GM12878 (cell line): ENCODE measurements at regions not wholly inside any gene's neighbourhood (a gene's known extent, or its start where the extent isn't known, plus 50 kb on each side); places are given as distances from the start of the nearest gene placed in this dataset.
A peak's percentile ranks its signal among the peaks of the same experiment; 100 is the strongest.

ENCODE experiments used
- ATAC-seq: fragments of 200-7000 bp; cut with Tn5 transposase; 3 replicates; pipeline ENCODE4 v1.9.1; 2020; ENCODE audit warnings: mild to moderate bottlenecking, moderate library complexity
- BruUV-seq: library from RNA; stranded (reverse); fragments of 400-500 nt; replicated peaks from 2 replicates; lab custom pipeline; 2021; lab: Mats Ljungman, UMichigan
- CTCF ChIA-PET: fragments of 300-600 bp; sonication (Branson Sonifier 250); formaldehyde crosslinking; extraction: SDS; loops from one replicate; lab custom pipeline; 2021; ENCODE audit warnings: inconsistent platforms; lab: Yijun Ruan, JAX
- POLR2A ChIA-PET: fragments of 350-600 bp; formaldehyde crosslinking; extraction: SDS; loops from one replicate; lab custom pipeline; 2021; ENCODE audit warnings: inconsistent platforms; lab: Charles Lee
- RAD21 ChIA-PET: fragments of 300-600 bp; sonication (Branson Sonifier 250); formaldehyde crosslinking; loops from one replicate; lab custom pipeline; 2023; ENCODE audit warnings: antibody characterized with exemption; ENCODE audit not compliant: unreplicated experiment; lab: Charles Lee
- SMC1A ChIA-PET: fragments of 300-600 bp; sonication (Branson Sonifier 250); formaldehyde crosslinking; loops from one replicate; lab custom pipeline; 2023; ENCODE audit not compliant: unreplicated experiment, uncharacterized antibody; lab: Charles Lee
- DNase-seq: peaks from one replicate; pipeline ENCODE4 v3.0.0-alpha.2; 2011; ENCODE audit warnings: low read depth, low spot score
- FAIRE-seq: peaks from 3 replicates; lab custom pipeline; 2011; peaks lifted over from hg19 to GRCh38; lab: Jason Lieb, UNC
- H2AFZ ChIP-seq: 2 replicates; pipeline ENCODE4 v1.6.0; 2011; ENCODE audit warnings: low read depth, low read length, control low read depth; ENCODE audit not compliant: control insufficient read depth
- H3K27ac ChIP-seq: 2 replicates; pipeline ENCODE4 v1.5.1; 2011; ENCODE audit warnings: control low read depth; ENCODE audit not compliant: control insufficient read depth, insufficient read depth
- H3K27me3 ChIP-seq, 2 experiments: replicated peaks in 1 of 2; 2 replicates each; pipeline versions ENCODE4 v1.6.0 to v1.6.1; 2011; ENCODE audit warnings: low read length in 1 of 2; ENCODE audit not compliant: control insufficient read depth in 2 of 2, insufficient read depth in 2 of 2
- H3K36me3 ChIP-seq, 2 experiments: 2 replicates each; pipeline ENCODE4 v1.5.1; 2011; ENCODE audit warnings: low read length in 1 of 2; ENCODE audit not compliant: control insufficient read depth in 2 of 2, insufficient read depth in 2 of 2
- H3K4me1 ChIP-seq: 2 replicates; pipeline ENCODE4 v1.6.1; 2011; ENCODE audit warnings: mild to moderate bottlenecking, low read length, moderate library complexity, mixed read lengths; ENCODE audit not compliant: control insufficient read depth, insufficient read depth
- H3K4me2 ChIP-seq: 2 replicates; pipeline ENCODE4 v1.6.0; 2011; ENCODE audit warnings: control low read depth; ENCODE audit not compliant: control insufficient read depth, insufficient read depth
- H3K4me3 ChIP-seq: fragments of 200-600 bp; sonication (generic); 2 replicates; pipeline ENCODE4 v1.5.1; 2016
- H3K79me2 ChIP-seq: 2 replicates; pipeline ENCODE4 v1.6.0; 2011; ENCODE audit warnings: low read length; ENCODE audit not compliant: control insufficient read depth, insufficient read depth
- H3K9ac ChIP-seq: 2 replicates; pipeline ENCODE4 v1.8.0; 2011; ENCODE audit warnings: low read length, control low read depth, mixed read lengths; ENCODE audit not compliant: control insufficient read depth, insufficient read depth
- H3K9me3 ChIP-seq: replicated peaks from 3 replicates; pipeline ENCODE4 v1.5.1; 2011; ENCODE audit warnings: mild to moderate bottlenecking, low read length; ENCODE audit not compliant: control insufficient read depth, insufficient read depth
- H4K20me1 ChIP-seq: 2 replicates; pipeline ENCODE4 v1.6.0; 2011; ENCODE audit not compliant: control insufficient read depth, insufficient read depth
- CREM ChIP-seq: IDR thresholded peaks from 2 replicates; pipeline ENCODE4 v1.6.1; 2014; ENCODE audit warnings: antibody characterized with exemption, low read depth
- JUNB ChIP-seq: IDR thresholded peaks from 2 replicates; pipeline ENCODE4 v1.6.1; 2016; ENCODE audit warnings: antibody characterized with exemption, mild to moderate bottlenecking
- PKNOX1 ChIP-seq: fragments of 450-650 bp; IDR thresholded peaks from 2 replicates; pipeline ENCODE4 v1.6.1; 2016; ENCODE audit warnings: mild to moderate bottlenecking
- ZNF24 ChIP-seq: fragments of 450-650 bp; IDR thresholded peaks from 2 replicates; pipeline ENCODE4 v1.6.1; 2017; ENCODE audit warnings: antibody characterized with exemption, mild to moderate bottlenecking
- WGBS: methylation state at CpG from one replicate; pipeline ENCODE4 v1.1.6; 2016; ENCODE audit warnings: low lambda C conversion rate; ENCODE audit not compliant: insufficient replicate concordance, insufficient coverage; ENCODE audit errors: missing lambda C conversion rate; 5-methylcytosine and 5-hydroxymethylcytosine counted together
- in situ Hi-C: fragments of 300-500 bp; cut with MboI; formaldehyde crosslinking; loops from 9 replicates; pipeline ENCODE4 v1.14.3; 2018; ENCODE audit warnings: mixed read lengths
- intact Hi-C: fragments of 100-400 bp; cut with micrococcal nuclease; formaldehyde crosslinking; loops from one replicate; pipeline ENCODE4 v1.14.2; 2022; ENCODE audit not compliant: unreplicated experiment
- TF ChIP-seq, protein P1 (sequence below): IDR thresholded peaks from 2 replicates; pipeline ENCODE4 v1.6.1; 2012; ENCODE audit warnings: low read length, inconsistent platforms

DNA sequence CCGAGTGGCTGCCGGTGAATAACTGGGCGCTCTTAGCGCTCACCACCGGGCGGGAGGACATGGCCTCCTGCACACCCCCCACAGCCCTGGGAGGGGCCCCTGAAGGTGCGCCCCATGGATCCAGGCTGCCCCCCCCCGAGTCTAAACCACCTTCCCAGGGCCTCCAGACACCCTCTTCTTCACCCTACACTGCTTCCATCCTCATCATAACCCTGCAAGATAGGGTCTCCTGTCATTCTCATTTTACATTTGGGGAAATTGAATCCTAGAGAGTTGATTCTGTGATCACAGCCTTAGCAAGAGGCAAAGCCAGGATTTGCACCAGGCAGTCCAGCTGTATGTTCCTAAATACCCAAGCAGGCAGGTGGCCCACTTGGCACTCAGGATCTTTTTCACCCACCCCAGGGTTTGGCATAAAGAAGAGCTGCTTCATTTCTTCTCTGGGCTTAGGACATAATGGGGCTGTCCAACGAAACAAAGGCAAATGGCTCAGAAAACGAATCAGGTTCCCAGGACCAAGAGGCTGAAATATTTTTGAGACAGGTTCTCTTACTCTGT lies 110.8 kb downstream of the PTPRS start:
- H3K27ac ChIP-seq = no peak overlapping the region
- no peaks in the 10 kb centered on the region for H4K20me1 ChIP-seq
- ChIA-PET RAD21 (no interaction called here), SMC1A (no interaction called here), CTCF (interaction anchor here (0.8 kb wide), 1 partner anchor 85 kb away, joined by 3 read pairs; no protein-coding TSS in a partner anchor), POLR2A (no interaction called here)
- no peaks in the 10 kb centered on the region for H3K79me2 ChIP-seq
- ATAC-seq (no peak), DNase-seq (no peak), FAIRE-seq (no peak)
- H3K9me3 ChIP-seq = no peaks in the 10 kb centered on the region
- no peak overlapping the region for H2AFZ ChIP-seq
- intact Hi-C loops = no loop called here
- no peaks in the 10 kb centered on the region for H3K36me3 ChIP-seq
- in situ Hi-C loops = no loop called here
- H3K4me1 ChIP-seq = no peaks in the 10 kb centered on the region
- 68% methylated on average over 9 of the region's 10 CpGs for WGBS
- H3K4me3 ChIP-seq = no peak overlapping the region
- no peak overlapping the region for H3K4me2 ChIP-seq
- no TSS peak for BruUV-seq
- H3K27me3 ChIP-seq = no peaks in the 10 kb centered on the region
- no peak overlapping the region for H3K9ac ChIP-seq
- TF ChIP-seq ZNF24 (no peak), JUNB (no peak)
- TF ChIP-seq, protein P1, sequence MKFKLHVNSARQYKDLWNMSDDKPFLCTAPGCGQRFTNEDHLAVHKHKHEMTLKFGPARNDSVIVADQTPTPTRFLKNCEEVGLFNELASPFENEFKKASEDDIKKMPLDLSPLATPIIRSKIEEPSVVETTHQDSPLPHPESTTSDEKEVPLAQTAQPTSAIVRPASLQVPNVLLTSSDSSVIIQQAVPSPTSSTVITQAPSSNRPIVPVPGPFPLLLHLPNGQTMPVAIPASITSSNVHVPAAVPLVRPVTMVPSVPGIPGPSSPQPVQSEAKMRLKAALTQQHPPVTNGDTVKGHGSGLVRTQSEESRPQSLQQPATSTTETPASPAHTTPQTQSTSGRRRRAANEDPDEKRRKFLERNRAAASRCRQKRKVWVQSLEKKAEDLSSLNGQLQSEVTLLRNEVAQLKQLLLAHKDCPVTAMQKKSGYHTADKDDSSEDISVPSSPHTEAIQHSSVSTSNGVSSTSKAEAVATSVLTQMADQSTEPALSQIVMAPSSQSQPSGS = no peak
- TF ChIP-seq, all 136 proteins: peak for 0

DNA sequence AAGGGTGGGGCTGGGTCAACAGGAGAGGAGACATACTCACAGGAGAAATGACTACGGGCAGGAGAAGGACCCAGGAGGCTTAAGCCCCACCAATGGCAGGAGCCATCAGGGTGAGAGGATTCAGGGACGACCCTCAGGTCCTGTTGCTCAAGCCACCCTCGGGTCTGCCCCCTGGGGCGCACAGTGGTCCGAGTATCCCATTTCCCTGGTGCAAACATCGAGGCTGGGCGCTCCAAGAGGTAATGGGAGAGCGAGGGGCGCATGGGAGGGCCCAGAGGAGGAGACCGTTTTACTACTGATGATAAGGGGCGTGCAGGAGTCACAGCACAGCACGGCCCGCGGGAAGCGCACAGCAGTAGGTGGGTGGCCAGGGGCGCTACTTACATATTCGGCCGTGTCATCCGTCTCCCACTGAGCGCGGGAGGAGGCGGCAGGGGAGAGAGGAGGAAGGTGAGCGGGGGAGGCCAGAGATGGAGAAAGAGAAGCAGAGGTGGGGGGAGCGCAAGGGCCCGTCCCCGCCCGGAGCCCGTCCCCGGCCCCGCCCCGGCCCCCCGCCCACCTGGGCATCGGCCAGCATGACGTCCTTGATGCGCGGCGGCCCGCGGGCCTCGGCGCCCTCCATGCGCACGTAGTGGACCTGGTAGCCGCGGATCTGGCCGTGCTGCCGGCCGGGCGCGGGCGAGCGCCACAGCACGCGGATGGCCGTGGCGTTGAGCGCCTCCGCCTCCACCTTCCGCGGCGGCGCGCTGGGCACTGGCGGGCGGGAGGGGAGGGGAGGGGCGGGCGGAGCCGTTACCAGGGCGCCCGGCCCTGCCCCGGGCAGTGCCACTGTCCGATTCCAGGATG lies 111.5 kb downstream of the PTPRS start:
- H3K79me2 ChIP-seq = no peaks in the 10 kb centered on the region
- ChIA-PET POLR2A (interaction anchor here (0.7 kb wide), 1 partner anchor 9 kb away, joined by 3 read pairs; no protein-coding TSS in a partner anchor), CTCF (interaction anchor here (0.8 kb wide), 1 partner anchor 85 kb away, joined by 3 read pairs; no protein-coding TSS in a partner anchor), SMC1A (no interaction called here), RAD21 (no interaction called here)
- no peak overlapping the region for H2AFZ ChIP-seq
- H3K27me3 ChIP-seq = no peaks in the 10 kb centered on the region
- BruUV-seq = no TSS peak
- no peak overlapping the region for H3K27ac ChIP-seq
- intact Hi-C loops = no loop called here
- H3K36me3 ChIP-seq = no peaks in the 10 kb centered on the region
- 58% methylated on average over 17 of the region's 72 CpGs for whole genome bisulfite sequencing
- ATAC-seq (peak; percentile 34), FAIRE-seq (no peak), DNase-seq (no peak)
- H3K4me1 ChIP-seq = no peaks in the 10 kb centered on the region
- no peak overlapping the region for H3K9ac ChIP-seq
- in situ Hi-C loops = no loop called here
- no peaks in the 10 kb centered on the region for H3K9me3 ChIP-seq
- no peak overlapping the region for H3K4me3 ChIP-seq
- H4K20me1 ChIP-seq = no peaks in the 10 kb centered on the region
- H3K4me2 ChIP-seq = no peak overlapping the region
- TF ChIP-seq PKNOX1 (0 out of 2 replicates have a peak, but pooled peaks have one; percentile 16), CREM (no peak)
